ENCODE measurements at regions not wholly inside any gene's neighbourhood (a gene's known extent, or its start where the extent isn't known, plus 50 kb on each side); places are given as distances from the start of the nearest gene placed in this dataset.

GRCh38 chr12:46921764-46922133, 96.0 kb upstream of the SLC38A4 start:
- TF ChIP-seq CTCF (conservative IDR thresholded peaks at IDR 0.05; ENCODE audit: low read depth, low read length): no peak
- no peak for TF ChIP-seq EZH2phosphoT487 (IDR thresholded peaks at IDR 0.05; ENCODE audit: borderline replicate concordance, low read length)
- no peak for TF ChIP-seq EZH2 (IDR thresholded peaks at IDR 0.05; ENCODE audit: low read length, unreplicated experiment)

Measured in PC-3 (cell line).